Mammary epithelial cell (primary cell): ENCODE measurements at regions not wholly inside any gene's neighbourhood (a gene's known extent, or its start where the extent isn't known, plus 50 kb on each side); places are given as distances from the start of the nearest gene placed in this dataset.

ENCODE experiments used
- CTCF ChIP-seq, 2 donors: IDR thresholded peaks in 1 of 2; conservative IDR thresholded peaks in 1 of 2; 2 replicates each; pipeline ENCODE4 v1.5.1; 2011 to 2012; ENCODE audit warnings: inconsistent platforms in 2 of 2, low read length in 2 of 2, mild to moderate bottlenecking in 2 of 2, control low read depth in 1 of 2, low read depth in 1 of 2; ENCODE audit not compliant: insufficient read depth in 1 of 2; ENCODE audit errors: extremely low read depth in 1 of 2
- EZH2 ChIP-seq: IDR thresholded peaks from 2 replicates; pipeline ENCODE4 v1.6.1; 2012; ENCODE audit warnings: low read length, inconsistent platforms, borderline replicate concordance

DNA sequence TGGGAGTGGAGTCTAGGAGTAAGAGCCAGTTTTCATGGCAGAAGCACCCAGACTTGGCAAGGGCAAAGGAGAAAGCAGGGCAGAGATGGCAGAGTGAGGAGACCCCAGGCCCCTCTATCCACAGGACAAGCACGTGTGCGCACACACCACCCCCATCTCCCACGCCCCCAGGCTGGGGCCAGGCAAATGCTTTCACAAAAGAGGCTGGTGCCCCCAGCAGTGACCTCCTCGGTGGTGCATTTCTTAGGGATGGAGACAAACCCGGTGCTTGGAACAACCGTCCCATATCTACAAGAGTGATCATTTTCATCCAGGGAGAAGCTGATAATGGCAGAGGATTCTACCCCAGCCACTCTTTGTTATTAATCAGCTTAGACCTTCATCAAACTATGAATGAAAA lies 62.0 kb downstream of the KCNF1 start:
- TF ChIP-seq CTCF (conservative IDR thresholded peaks at IDR 0.05 in 1 of 2, IDR thresholded peaks at IDR 0.05 in 1 of 2; ENCODE audit: extremely low read depth in 1 of 2, insufficient read depth in 1 of 2, low read depth in 1 of 2, low read length in 2 of 2) (no peak), EZH2 (no peak)
